Neuronal stem cell (in vitro differentiated cells): ENCODE measurements at regions not wholly inside any gene's neighbourhood (a gene's known extent, or its start where the extent isn't known, plus 50 kb on each side); places are given as distances from the start of the nearest gene placed in this dataset.

Experiments used
- DNase-seq: peaks from one replicate; pipeline ENCODE4 v3.0.0-alpha.2; 2013; ENCODE audit warnings: low spot score
- H2AFZ ChIP-seq: one replicate; pipeline ENCODE4 v1.6.1; 2013; ENCODE audit warnings: mild to moderate bottlenecking, low read length, inconsistent platforms
- H2AK5ac ChIP-seq: 2 replicates; pipeline ENCODE4 v1.6.1; 2013; ENCODE audit warnings: low read depth, mild to moderate bottlenecking, inconsistent platforms, low read length, moderate library complexity, mixed read lengths
- H2BK120ac ChIP-seq: 2 replicates; pipeline ENCODE4 v1.6.1; 2013; ENCODE audit warnings: low read depth, mild to moderate bottlenecking, inconsistent platforms, low read length, moderate library complexity, mixed read lengths
- H2BK12ac ChIP-seq: one replicate; pipeline ENCODE4 v1.6.1; 2013; ENCODE audit warnings: low read length, inconsistent platforms
- H2BK15ac ChIP-seq: 2 replicates; pipeline ENCODE4 v1.6.1; 2013; ENCODE audit warnings: mild to moderate bottlenecking, low read length, inconsistent platforms, mixed read lengths
- H2BK5ac ChIP-seq: one replicate; pipeline ENCODE4 v1.6.1; 2013; ENCODE audit warnings: inconsistent platforms, mild to moderate bottlenecking, low read length, moderate library complexity
- H3K14ac ChIP-seq: one replicate; pipeline ENCODE4 v1.6.1; 2013; ENCODE audit warnings: low read length, inconsistent platforms
- H3K18ac ChIP-seq: 2 replicates; pipeline ENCODE4 v1.6.1; 2013; ENCODE audit warnings: low read length, inconsistent platforms
- H3K23ac ChIP-seq: 2 replicates; pipeline ENCODE4 v1.6.1; 2013; ENCODE audit warnings: low read depth, mild to moderate bottlenecking, mixed read lengths, low read length, inconsistent platforms; ENCODE audit not compliant: poor library complexity
- H3K27ac ChIP-seq: replicated peaks from 3 replicates; pipeline ENCODE4 v1.5.1; 2013; ENCODE audit warnings: low read length, inconsistent platforms
- H3K27me3 ChIP-seq, 3 experiments: 2 replicates each; pipeline ENCODE4 v1.6.1; 2013; ENCODE audit warnings: low read length in 3 of 3, mild to moderate bottlenecking in 2 of 3, inconsistent platforms in 1 of 3, low read depth in 1 of 3, mixed read lengths in 1 of 3, moderate library complexity in 1 of 3; ENCODE audit not compliant: control insufficient read depth in 3 of 3, insufficient read depth in 3 of 3
- H3K36me3 ChIP-seq, 2 donors: replicated peaks in 1 of 2; 2 replicates each; pipeline ENCODE4 v1.6.1; 2013; ENCODE audit warnings: low read length in 2 of 2; ENCODE audit not compliant: control insufficient read depth in 2 of 2, insufficient read depth in 2 of 2
- H3K4ac ChIP-seq: 2 replicates; pipeline ENCODE4 v1.6.1; 2013; ENCODE audit warnings: inconsistent platforms, mild to moderate bottlenecking, low read length, moderate library complexity
- H3K4me1 ChIP-seq, 2 donors: 1 replicate in 1 of 2; 2 replicates in 1 of 2; pipeline ENCODE4 v1.6.1; 2013; ENCODE audit warnings: low read length in 2 of 2, low read depth in 1 of 2; ENCODE audit not compliant: control insufficient read depth in 2 of 2, insufficient read depth in 1 of 2
- H3K4me2 ChIP-seq: one replicate; pipeline ENCODE4 v1.6.1; 2013; ENCODE audit warnings: mild to moderate bottlenecking, low read length, inconsistent platforms; ENCODE audit not compliant: insufficient read depth, poor library complexity, severe bottlenecking
- H3K4me3 ChIP-seq, 2 donors: 2 replicates each; pipeline ENCODE4 v1.5.1; 2013; ENCODE audit warnings: low read length in 2 of 2, mild to moderate bottlenecking in 2 of 2, inconsistent platforms in 1 of 2, moderate library complexity in 1 of 2
- H3K79me1 ChIP-seq: one replicate; pipeline ENCODE4 v1.6.1; 2013; ENCODE audit warnings: low read depth, mild to moderate bottlenecking, inconsistent platforms, low read length, moderate library complexity
- H3K9ac ChIP-seq: one replicate; pipeline ENCODE4 v1.6.1; 2013; ENCODE audit warnings: mild to moderate bottlenecking, low read depth, low read length, inconsistent platforms; ENCODE audit not compliant: poor library complexity
- H3K9me3 ChIP-seq, 2 donors: replicated peaks in 1 of 2; 2 replicates each; pipeline versions ENCODE3 to v1.6.1; 2013; ENCODE audit warnings: low read length in 2 of 2, mild to moderate bottlenecking in 2 of 2, inconsistent platforms in 1 of 2, low read depth in 1 of 2, mixed read lengths in 1 of 2, moderate library complexity in 1 of 2; ENCODE audit not compliant: control insufficient read depth in 2 of 2, insufficient read depth in 1 of 2
- H4K8ac ChIP-seq: one replicate; pipeline ENCODE4 v1.6.1; 2013; ENCODE audit warnings: low read depth, mild to moderate bottlenecking, inconsistent platforms, low read length, moderate library complexity
- H4K91ac ChIP-seq: one replicate; pipeline ENCODE4 v1.6.1; 2013; ENCODE audit warnings: low read length, low read depth, mild to moderate bottlenecking, inconsistent platforms; ENCODE audit not compliant: poor library complexity
- WGBS, 2 donors: extraction: QIAGEN DNeasy Blood & Tissue Kit; methylation state at CpG; one replicate each; pipeline ENCODE4 v1.1.7; 2013; ENCODE audit warnings: missing lambda C conversion rate in 2 of 2, mixed read lengths in 1 of 2; ENCODE audit not compliant: insufficient read length in 2 of 2, insufficient replicate concordance in 1 of 2; ENCODE audit errors: extremely low coverage in 2 of 2; 5-methylcytosine and 5-hydroxymethylcytosine counted together

- Histone ChIP-seq H2BK5ac (no peak overlapping the region), H2AK5ac (no peak overlapping the region), H3K23ac (no peak overlapping the region), H2BK12ac (no peak overlapping the region), H2AFZ (no peak overlapping the region), H4K8ac (no peak overlapping the region), H3K36me3 (no peaks in the 10 kb centered on the region), H2BK15ac (no peak overlapping the region), H3K9me3 (no peaks in the 10 kb centered on the region), H3K9ac (no peak overlapping the region), H4K91ac (no peak overlapping the region), H3K4me2 (no peak overlapping the region), H3K79me1 (no peaks in the 10 kb centered on the region), H3K4ac (no peak overlapping the region), H3K14ac (no peak overlapping the region), H3K4me3 (no peak overlapping the region), H3K27ac (no peak overlapping the region), H3K18ac (no peak overlapping the region), H3K27me3 (no peaks in the 10 kb centered on the region), H3K4me1 (peaks cover 0 to under 1% of the 10 kb centered on the region in 2 donors), H2BK120ac (no peak overlapping the region)
- no peak for DNase-seq
- WGBS, 2 donors, result no CpG with 5 or more reads among the region's 1 CpG
These were observed 179.6 kb downstream of the CBLN1 start for GRCh38 chr16:49101997-49102396.

- no peak overlapping the region for H2AK5ac ChIP-seq
- no peaks in the 10 kb centered on the region for H3K4me1 ChIP-seq
- no peaks in the 10 kb centered on the region for H3K36me3 ChIP-seq
- no peaks in the 10 kb centered on the region for H3K27me3 ChIP-seq
- no peak overlapping the region for H3K14ac ChIP-seq
- H4K91ac ChIP-seq, result no peak overlapping the region
- no peak overlapping the region for H2BK5ac ChIP-seq
- DNase-seq, result no peak
- no peak overlapping the region for H3K4me3 ChIP-seq
- H3K4ac ChIP-seq, result no peak overlapping the region
- no peak overlapping the region for H3K9ac ChIP-seq
- no peaks in the 10 kb centered on the region for H3K9me3 ChIP-seq
- H3K18ac ChIP-seq, result no peak overlapping the region
- no peak overlapping the region for H2BK120ac ChIP-seq
- H2BK12ac ChIP-seq, result no peak overlapping the region
- no peak overlapping the region for H3K27ac ChIP-seq
- no peak overlapping the region for H3K23ac ChIP-seq
- H3K4me2 ChIP-seq, result no peak overlapping the region
- no peak overlapping the region for H2BK15ac ChIP-seq
- H2AFZ ChIP-seq, result no peak overlapping the region
- no peaks in the 10 kb centered on the region for H3K79me1 ChIP-seq
- no peak overlapping the region for H4K8ac ChIP-seq
These were observed 181.3 kb downstream of the CBLN1 start for GRCh38 chr16:49100366-49100765.

GRCh38 chr16:49097964-49098363 lies 183.7 kb downstream of the CBLN1 start:
- no peaks in the 10 kb centered on the region for H3K4me1 ChIP-seq

GRCh38 chr16:49096176-49096945 lies 185.3 kb downstream of the CBLN1 start:
- no peak overlapping the region for H3K9ac ChIP-seq

More at GRCh38 chr16:49097964-49098363, 183.7 kb downstream of the CBLN1 start:
- no peak overlapping the region for H3K27ac ChIP-seq
- H2AK5ac ChIP-seq, result no peak overlapping the region
- no peak overlapping the region for H2AFZ ChIP-seq
- DNase-seq, result no peak
- H2BK12ac ChIP-seq, result no peak overlapping the region
- no peaks in the 10 kb centered on the region for H3K79me1 ChIP-seq
- H3K36me3 ChIP-seq, result no peaks in the 10 kb centered on the region
- H3K18ac ChIP-seq, result no peak overlapping the region
- no peak overlapping the region for H3K4me3 ChIP-seq
- no peak overlapping the region for H4K91ac ChIP-seq
- no peak overlapping the region for H3K14ac ChIP-seq
- no peak overlapping the region for H3K23ac ChIP-seq
- H3K4ac ChIP-seq, result no peak overlapping the region
- WGBS, 2 donors, result no CpG with 5 or more reads among the region's 2 CpGs
- no peak overlapping the region for H2BK5ac ChIP-seq
- no peak overlapping the region for H2BK120ac ChIP-seq
- no peaks in the 10 kb centered on the region for H3K9me3 ChIP-seq
- H2BK15ac ChIP-seq, result no peak overlapping the region
- no peak overlapping the region for H4K8ac ChIP-seq
- no peak overlapping the region for H3K4me2 ChIP-seq
- no peaks in the 10 kb centered on the region for H3K27me3 ChIP-seq
- no peak overlapping the region for H3K9ac ChIP-seq

More at GRCh38 chr16:49096176-49096945, 185.3 kb downstream of the CBLN1 start:
- H3K27me3 ChIP-seq, result no peaks in the 10 kb centered on the region
- no peak overlapping the region for H4K8ac ChIP-seq
- no peaks in the 10 kb centered on the region for H3K36me3 ChIP-seq
- no peak overlapping the region for H3K4me2 ChIP-seq
- H2AK5ac ChIP-seq, result no peak overlapping the region
- H3K27ac ChIP-seq, result no peak overlapping the region
- no peak overlapping the region for H3K4ac ChIP-seq
- no peak overlapping the region for H3K18ac ChIP-seq
- H2BK120ac ChIP-seq, result no peak overlapping the region
- H2BK5ac ChIP-seq, result no peak overlapping the region
- H4K91ac ChIP-seq, result no peak overlapping the region
- no CpG with 5 or more reads among the region's 7 CpGs for WGBS, 2 donors
- no peak overlapping the region for H2BK15ac ChIP-seq
- H3K9me3 ChIP-seq, result no peaks in the 10 kb centered on the region
- no peaks in the 10 kb centered on the region for H3K4me1 ChIP-seq
- no peak overlapping the region for H3K4me3 ChIP-seq
- H3K23ac ChIP-seq, result no peak overlapping the region
- H2BK12ac ChIP-seq, result no peak overlapping the region
- no peak overlapping the region for H3K14ac ChIP-seq
- no peak overlapping the region for H2AFZ ChIP-seq
- no peaks in the 10 kb centered on the region for H3K79me1 ChIP-seq
- DNase-seq, result no peak
